ENCODE measurements at regions not wholly inside any gene's neighbourhood (a gene's known extent, or its start where the extent isn't known, plus 50 kb on each side); places are given as distances from the start of the nearest gene placed in this dataset.
"Not testable (repeated sequence)": the region's sequence is repeated elsewhere in the genome, so short reads cannot be mapped to it uniquely, and the experiment has no call there.

DNA sequence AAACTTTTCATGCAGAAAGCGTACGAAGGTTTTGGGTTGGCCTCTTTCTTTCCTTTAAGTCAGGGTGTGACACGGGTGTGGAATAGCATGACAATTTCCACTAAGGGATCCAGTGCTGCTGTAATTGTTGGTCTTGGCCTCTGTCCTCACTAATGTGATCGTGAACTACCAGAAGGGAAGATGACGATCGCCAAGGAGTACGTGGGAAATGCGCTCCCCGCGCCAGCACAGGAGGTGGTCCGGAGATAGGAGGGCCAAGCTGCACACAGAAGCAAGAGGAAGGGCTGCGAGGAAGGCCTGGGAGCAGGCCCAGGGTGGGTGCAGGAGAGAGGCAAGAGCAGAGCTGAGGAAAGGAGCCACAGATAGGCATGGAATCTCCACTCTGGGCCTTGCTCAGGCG is 79.7 kb upstream of the PODXL start:
- ChIA-PET CTCF (interaction anchor here (1.5 kb wide), 1 partner anchor 14 kb away, joined by 3 read pairs; no protein-coding TSS in a partner anchor), POLR2A (no interaction called here)
- H3K4me1 Mint-ChIP-seq, result no peaks in the 10 kb centered on the region
- no peaks in the 10 kb centered on the region for H3K9me3 Mint-ChIP-seq
- H3K4me3 Mint-ChIP-seq, result no peak overlapping the region
- no peak overlapping the region for H3K27ac Mint-ChIP-seq
- no peaks in the 10 kb centered on the region for H3K36me3 Mint-ChIP-seq (ENCODE audit: low read depth)
- no peaks in the 10 kb centered on the region for H3K27me3 Mint-ChIP-seq
- DNase-seq, result no peak

DNA sequence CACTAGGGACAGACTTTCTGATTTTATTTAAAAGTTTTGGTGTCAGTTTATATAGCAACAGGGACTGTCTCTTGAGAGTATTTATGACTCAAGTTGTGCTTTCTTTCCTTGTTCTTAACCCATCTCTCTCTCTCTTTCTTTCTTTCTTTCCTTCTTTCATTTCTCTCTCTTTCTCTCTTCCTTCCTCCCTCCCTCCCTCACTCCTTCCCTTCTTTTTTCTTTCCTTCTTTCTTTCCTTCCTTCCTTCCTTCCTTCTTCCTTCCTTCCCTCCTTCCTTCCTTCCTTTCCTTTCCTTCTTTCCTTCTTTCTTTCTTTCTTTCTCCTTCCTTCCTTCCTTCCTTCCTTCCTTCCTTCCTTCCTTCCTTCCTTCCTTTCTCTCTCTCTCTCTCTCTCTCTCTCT is 77.8 kb upstream of the PODXL start:
- not testable (repeated sequence) for H3K4me3 Mint-ChIP-seq, H3K4me1 Mint-ChIP-seq

DNA sequence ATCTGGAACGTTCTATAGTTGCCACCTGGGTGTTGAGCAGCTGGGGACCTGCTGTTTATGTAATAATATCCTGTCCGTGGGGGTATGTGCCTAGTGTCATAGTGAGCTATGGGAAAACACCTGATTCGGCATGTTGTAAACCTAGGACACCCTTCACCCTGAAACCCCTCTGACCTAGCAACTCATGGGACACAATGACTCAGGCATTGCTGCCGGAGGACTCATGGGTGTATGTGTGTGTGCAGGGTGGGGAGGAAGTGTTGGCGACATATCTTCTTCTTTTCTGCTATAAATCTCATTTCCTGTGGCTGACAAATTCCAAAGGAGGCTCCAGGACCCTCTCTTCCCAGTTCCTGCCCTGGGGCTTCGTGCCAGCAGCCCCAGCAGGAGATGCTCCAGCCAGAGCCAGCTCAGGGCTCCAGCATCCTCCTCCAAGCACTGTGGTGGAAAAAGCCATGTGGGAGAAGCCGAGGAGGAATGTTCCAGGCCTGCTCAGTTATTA is 77.0 kb upstream of the PODXL start:
- Mint-ChIP-seq H3K9me3 (no peaks in the 10 kb centered on the region), H3K36me3 (ENCODE audit: low read depth) (no peaks in the 10 kb centered on the region), H3K4me1 (no peaks in the 10 kb centered on the region), H3K27me3 (peaks cover 2% of the 10 kb centered on the region), H3K27ac (no peak overlapping the region), H3K4me3 (no peak overlapping the region)
- DNase-seq, result no peak
- POLR2A ChIA-PET, result no interaction called here
- CTCF ChIA-PET, result no interaction called here

More for the DNA sequence above, 77.8 kb upstream of the PODXL start:
- H3K9me3 Mint-ChIP-seq; CTCF ChIA-PET; H3K36me3 Mint-ChIP-seq (ENCODE audit: low read depth); DNase-seq; H3K27ac Mint-ChIP-seq; H3K27me3 Mint-ChIP-seq; POLR2A ChIA-PET: not testable (repeated sequence)

DNA sequence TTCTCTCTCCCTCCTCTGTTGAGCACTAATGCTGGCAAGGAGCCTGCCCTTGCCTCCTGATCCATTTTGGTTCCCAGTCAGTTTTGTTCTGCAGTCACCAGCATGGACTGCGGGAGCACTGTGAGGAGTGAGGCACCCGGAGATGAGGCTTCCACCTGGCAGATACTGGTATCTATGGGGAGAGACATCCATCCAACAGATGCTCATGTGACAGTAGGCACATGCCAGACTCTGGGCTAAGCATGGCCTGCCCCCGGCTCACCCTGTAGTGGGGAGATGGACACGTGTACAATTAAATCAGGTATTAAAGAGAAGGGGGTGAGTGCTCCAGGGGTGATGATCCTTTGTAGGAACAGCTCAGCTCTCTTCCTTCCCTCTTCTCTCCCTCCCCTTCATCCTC is 74.0 kb upstream of the PODXL start:
- ChIA-PET POLR2A (no interaction called here), CTCF (no interaction called here)
- peaks cover 2% of the 10 kb centered on the region for H3K27me3 Mint-ChIP-seq
- no peak overlapping the region for H3K27ac Mint-ChIP-seq
- no peaks in the 10 kb centered on the region for H3K9me3 Mint-ChIP-seq
- DNase-seq, result no peak
- no peaks in the 10 kb centered on the region for H3K4me1 Mint-ChIP-seq
- no peak overlapping the region for H3K4me3 Mint-ChIP-seq
- no peaks in the 10 kb centered on the region for H3K36me3 Mint-ChIP-seq (ENCODE audit: low read depth)

DNA sequence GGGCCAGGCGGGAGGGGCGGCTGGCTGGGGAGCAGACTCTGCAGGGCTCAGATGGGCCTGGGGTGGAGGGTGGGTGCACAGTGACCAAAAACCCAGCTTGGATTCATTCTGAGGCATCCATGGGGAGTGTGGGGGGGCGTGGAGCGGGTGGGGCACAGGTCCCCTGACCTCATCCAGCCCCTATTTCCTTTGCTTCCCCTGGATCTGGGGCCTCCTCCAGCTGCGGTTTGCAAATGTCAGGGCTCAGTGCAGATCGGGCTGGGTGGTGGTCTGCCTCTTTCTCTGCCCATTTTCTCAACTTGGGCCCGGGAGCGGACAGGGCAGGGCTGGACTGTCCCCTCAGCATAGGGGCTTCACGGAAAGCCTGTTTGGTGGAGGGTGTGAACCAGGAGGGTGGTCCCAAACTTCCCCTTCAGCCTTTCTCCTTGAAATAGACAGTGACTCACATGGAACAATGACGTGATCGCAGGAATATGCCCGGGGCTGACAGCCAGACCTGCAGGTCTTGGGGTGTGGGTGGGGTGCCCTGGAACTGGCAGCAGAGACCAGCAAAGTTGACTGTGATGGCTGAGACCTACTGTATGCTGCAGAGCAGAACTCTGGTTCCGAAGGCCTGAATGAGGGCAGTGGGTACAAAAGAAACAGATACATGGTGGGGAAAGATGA is 72.9 kb upstream of the PODXL start:
- Mint-ChIP-seq H3K36me3 (ENCODE audit: low read depth) (no peaks in the 10 kb centered on the region), H3K9me3 (no peaks in the 10 kb centered on the region), H3K27ac (no peak overlapping the region), H3K4me1 (no peaks in the 10 kb centered on the region), H3K27me3 (peaks cover 2% of the 10 kb centered on the region), H3K4me3 (no peak overlapping the region)
- ChIA-PET CTCF (no interaction called here), POLR2A (no interaction called here)
- DNase-seq, result no peak

DNA sequence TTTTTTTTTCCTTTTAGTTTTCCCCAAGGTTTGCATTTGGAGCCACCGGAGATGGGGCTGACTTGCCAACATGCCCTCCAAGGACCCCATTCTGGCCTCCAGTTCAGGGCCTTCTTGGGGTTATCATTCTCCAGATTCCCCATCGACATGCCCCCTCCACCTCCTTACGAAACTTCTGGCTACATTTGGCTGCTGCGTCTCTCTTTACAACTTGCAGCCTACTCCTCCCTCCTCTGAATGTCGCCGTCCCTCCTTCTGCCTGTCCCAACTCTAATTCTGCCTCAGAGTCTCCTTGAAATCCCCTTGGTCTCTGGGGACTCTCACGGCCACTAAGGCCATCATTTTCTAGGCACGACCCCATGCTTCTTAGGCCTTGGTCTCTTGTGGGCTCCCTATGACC is 72.2 kb upstream of the PODXL start:
- POLR2A ChIA-PET, result no interaction called here
- Mint-ChIP-seq H3K27me3 (peaks cover 2% of the 10 kb centered on the region), H3K4me1 (no peaks in the 10 kb centered on the region), H3K4me3 (no peak overlapping the region), H3K36me3 (ENCODE audit: low read depth) (no peaks in the 10 kb centered on the region), H3K9me3 (no peaks in the 10 kb centered on the region), H3K27ac (no peak overlapping the region)
- DNase-seq, result no peak
- CTCF ChIA-PET, result no interaction called here

DNA sequence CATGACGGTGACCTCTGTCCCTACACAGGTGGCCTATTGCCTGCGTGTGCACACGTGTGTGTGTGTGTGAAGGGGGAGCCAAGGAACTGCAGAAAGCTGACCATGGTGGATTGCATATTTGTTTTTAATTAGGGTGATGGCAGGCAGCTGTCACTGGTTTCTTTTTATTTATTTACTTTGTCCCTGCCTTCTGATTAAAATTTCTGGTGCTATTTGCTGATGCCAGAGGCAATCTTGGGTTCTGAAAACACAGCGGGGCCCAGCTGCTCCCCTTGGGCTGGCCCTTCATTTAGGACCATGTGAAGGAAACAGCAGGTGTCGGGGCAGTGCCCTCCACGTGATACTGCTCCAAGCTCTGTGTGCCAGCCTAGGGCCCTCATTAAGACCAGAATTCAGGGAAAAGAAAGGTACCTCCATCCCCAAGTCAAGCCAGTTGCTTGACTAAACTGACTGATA is 71.3 kb upstream of the PODXL start:
- no peak for DNase-seq
- H3K4me1 Mint-ChIP-seq, result no peaks in the 10 kb centered on the region
- no peaks in the 10 kb centered on the region for H3K36me3 Mint-ChIP-seq (ENCODE audit: low read depth)
- peaks cover 2% of the 10 kb centered on the region for H3K27me3 Mint-ChIP-seq
- ChIA-PET CTCF (no interaction called here), POLR2A (interaction anchor here (0.6 kb wide), 1 partner anchor 30 kb away, joined by 3 read pairs; no protein-coding TSS in a partner anchor)
- H3K4me3 Mint-ChIP-seq, result no peak overlapping the region
- H3K27ac Mint-ChIP-seq, result no peak overlapping the region
- H3K9me3 Mint-ChIP-seq, result no peaks in the 10 kb centered on the region

DNA sequence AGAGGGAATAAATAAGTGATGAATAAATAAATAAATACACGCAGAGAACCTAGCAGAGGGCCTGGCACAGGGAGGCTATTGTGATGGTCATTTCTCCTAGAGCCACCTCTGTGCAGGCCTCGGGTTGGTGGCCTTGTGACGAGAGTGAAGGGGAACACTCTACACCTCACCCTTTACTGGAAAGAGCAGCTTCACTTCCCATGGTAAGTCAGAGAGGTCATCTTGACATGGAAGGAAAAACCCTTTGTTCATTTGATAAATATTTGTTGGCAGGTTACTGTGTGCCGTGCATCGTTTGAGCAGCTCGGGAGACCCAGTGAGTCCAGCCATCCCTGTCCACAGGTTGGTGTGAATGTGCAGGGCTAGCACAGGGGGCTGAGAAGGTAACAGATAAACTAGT is 70.2 kb upstream of the PODXL start:
- ChIA-PET CTCF (interaction anchor here (0.9 to 1.7 kb wide), 2 partner anchors 12 to 28 kb away, joined by 3 to 5 read pairs; no protein-coding TSS in a partner anchor), POLR2A (no interaction called here)
- H3K27me3 Mint-ChIP-seq, result peaks cover 2% of the 10 kb centered on the region
- no peak for DNase-seq
- no peaks in the 10 kb centered on the region for H3K36me3 Mint-ChIP-seq (ENCODE audit: low read depth)
- no peak overlapping the region for H3K27ac Mint-ChIP-seq
- no peaks in the 10 kb centered on the region for H3K4me1 Mint-ChIP-seq
- no peak overlapping the region for H3K4me3 Mint-ChIP-seq
- no peaks in the 10 kb centered on the region for H3K9me3 Mint-ChIP-seq

DNA sequence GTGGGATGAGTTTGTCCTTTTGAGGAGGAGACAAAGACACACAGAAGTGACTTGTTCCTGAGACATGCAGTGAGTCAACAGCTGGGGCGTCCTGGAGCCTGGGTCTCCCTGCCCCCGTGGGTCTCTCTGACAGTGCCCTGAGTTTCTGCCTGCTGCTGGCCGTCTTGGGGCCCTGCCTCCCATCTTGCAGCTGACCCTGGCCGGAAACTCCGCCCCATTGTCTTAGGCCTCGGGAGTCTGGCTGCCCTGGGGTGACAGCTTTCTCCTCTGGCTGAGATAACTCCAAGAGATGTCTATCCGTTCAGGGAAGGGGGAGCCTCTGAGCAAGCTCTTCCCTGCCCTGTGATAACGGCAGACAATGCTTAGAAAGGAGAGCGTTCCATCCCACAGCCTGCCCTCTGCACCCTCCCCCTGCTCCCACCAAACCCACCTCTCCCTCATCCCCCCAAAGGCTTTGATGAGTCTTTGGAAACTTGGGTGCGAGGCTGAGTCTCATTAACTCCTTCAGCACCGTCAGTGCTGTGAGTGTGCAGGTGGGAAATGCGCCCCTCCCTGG is 69.5 kb upstream of the PODXL start:
- Mint-ChIP-seq H3K27ac (no peak overlapping the region), H3K9me3 (no peaks in the 10 kb centered on the region), H3K4me3 (no peak overlapping the region), H3K4me1 (no peaks in the 10 kb centered on the region), H3K36me3 (ENCODE audit: low read depth) (no peaks in the 10 kb centered on the region), H3K27me3 (peaks cover 2% of the 10 kb centered on the region)
- ChIA-PET POLR2A (no interaction called here), CTCF (interaction anchor here (0.9 to 1.7 kb wide), 2 partner anchors 11 to 29 kb away, joined by 3 to 5 read pairs; no protein-coding TSS in a partner anchor)
- no peak for DNase-seq

DNA sequence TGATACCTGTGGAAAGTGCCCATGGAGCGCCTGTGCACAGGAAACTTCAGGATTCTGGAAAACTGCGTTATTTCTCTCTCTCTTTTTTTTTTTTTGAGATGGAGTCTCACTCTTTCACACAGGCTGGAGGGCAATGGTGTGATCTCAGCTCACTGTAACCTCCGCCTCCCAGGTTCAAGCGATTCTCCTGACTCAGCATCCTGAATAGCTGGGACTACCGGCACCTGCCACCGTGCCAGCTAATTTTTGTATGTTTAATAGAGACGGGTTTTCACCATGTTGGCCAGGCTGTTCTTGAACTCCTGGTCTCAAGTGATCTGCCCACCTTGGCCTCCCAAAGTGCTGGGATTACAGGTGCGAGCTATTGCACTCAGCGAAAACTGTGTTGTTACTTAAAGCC is 68.9 kb upstream of the PODXL start:
- H3K4me1 Mint-ChIP-seq; DNase-seq; H3K9me3 Mint-ChIP-seq; H3K4me3 Mint-ChIP-seq; H3K27me3 Mint-ChIP-seq; H3K27ac Mint-ChIP-seq; H3K36me3 Mint-ChIP-seq (ENCODE audit: low read depth); POLR2A ChIA-PET: not testable (repeated sequence)
- CTCF ChIA-PET, result interaction anchor here (0.7 to 1.7 kb wide), 2 partner anchors 10 to 26 kb away, joined by 3 to 5 read pairs; no protein-coding TSS in a partner anchor

DNA sequence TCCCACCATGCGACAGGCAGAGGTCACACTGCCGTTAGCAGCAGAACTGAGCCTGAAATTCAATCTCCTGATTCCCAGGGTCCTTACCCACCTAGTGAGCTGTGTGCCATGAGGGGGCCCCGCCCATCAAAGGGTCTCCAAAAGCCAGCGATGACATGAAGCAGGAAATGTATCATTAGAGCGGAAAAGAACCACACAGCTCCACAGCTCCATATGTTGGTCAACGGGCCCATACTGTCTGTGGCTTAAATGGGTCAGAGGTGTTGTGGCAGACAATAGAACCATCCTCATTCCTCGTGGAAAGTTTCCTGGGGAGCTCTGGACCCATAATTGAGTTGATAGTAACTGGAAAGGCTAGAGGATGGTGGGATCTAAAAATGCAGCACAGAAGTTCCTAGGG is 68.1 kb upstream of the PODXL start:
- H3K4me1 Mint-ChIP-seq, result no peaks in the 10 kb centered on the region
- no peak for DNase-seq
- no peaks in the 10 kb centered on the region for H3K36me3 Mint-ChIP-seq (ENCODE audit: low read depth)
- no peaks in the 10 kb centered on the region for H3K9me3 Mint-ChIP-seq
- no peak overlapping the region for H3K4me3 Mint-ChIP-seq
- H3K27me3 Mint-ChIP-seq, result no peaks in the 10 kb centered on the region
- CTCF ChIA-PET, result interaction anchor here (0.7 kb wide), 1 partner anchor 25 kb away, joined by 3 read pairs; no protein-coding TSS in a partner anchor
- POLR2A ChIA-PET, result no interaction called here
- no peak overlapping the region for H3K27ac Mint-ChIP-seq

DNA sequence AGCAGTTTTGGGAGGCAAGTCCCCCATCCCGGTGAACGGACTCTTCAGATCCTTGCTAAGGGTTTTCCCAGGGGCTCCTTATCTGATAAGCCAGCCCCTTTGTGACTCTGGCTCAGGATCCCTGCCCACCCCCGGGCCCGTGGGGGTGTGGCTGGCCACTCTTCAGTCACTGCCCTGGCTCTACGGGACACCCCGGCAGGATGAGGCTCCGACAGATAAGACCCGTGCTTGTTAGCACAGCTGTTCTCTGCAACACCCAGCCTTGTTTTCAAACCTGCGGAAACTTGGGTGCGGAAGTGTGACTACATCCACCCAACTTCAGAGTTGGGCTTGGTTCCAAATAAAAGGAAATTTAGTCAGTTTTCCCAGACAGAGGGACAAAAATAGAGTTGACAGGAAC is 66.7 kb upstream of the PODXL start:
- ChIA-PET CTCF (interaction anchor here (0.6 to 1.1 kb wide), 3 partner anchors 12 to 23 kb away, joined by 3 to 4 read pairs (median 4); no protein-coding TSS in a partner anchor), POLR2A (no interaction called here)
- Mint-ChIP-seq H3K4me3 (no peak overlapping the region), H3K27me3 (no peaks in the 10 kb centered on the region), H3K4me1 (no peaks in the 10 kb centered on the region), H3K36me3 (ENCODE audit: low read depth) (no peaks in the 10 kb centered on the region), H3K9me3 (no peaks in the 10 kb centered on the region), H3K27ac (no peak overlapping the region)
- DNase-seq, result no peak

DNA sequence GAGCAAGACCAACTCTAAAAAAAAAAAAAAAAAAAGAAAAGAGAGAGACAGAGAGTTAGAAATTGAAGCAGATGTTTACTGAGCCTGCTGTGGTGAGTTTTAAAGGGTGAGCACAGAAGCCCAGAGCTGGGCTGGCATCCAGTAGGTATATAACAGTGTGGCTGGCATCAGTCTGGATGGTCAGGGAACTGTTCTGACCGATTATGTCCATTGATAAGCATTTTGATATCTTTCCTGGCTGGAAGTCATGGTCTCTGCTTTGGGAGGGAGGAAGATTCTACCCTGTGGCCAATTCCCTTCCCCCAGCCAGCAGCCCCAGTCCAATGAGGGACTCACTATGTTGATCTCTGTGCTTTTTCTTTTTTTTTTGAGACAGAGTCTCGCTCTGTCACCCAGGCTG is 65.2 kb upstream of the PODXL start:
- CTCF ChIA-PET, result no interaction called here
- DNase-seq, result no peak
- Mint-ChIP-seq H3K27ac (no peak overlapping the region), H3K4me3 (no peak overlapping the region), H3K9me3 (no peaks in the 10 kb centered on the region), H3K27me3 (no peaks in the 10 kb centered on the region), H3K4me1 (no peaks in the 10 kb centered on the region), H3K36me3 (ENCODE audit: low read depth) (no peaks in the 10 kb centered on the region)
- POLR2A ChIA-PET, result no interaction called here

Measured in activated CD4-positive, alpha-beta T cell treated with anti-CD3 and anti-CD28 coated beads, Interleukin-2, amount 10 ng/mL, durations not matched to agents 7 days and 5 days (primary cell).